ENCODE measurements at regions not wholly inside any gene's neighbourhood (a gene's known extent, or its start where the extent isn't known, plus 50 kb on each side); places are given as distances from the start of the nearest gene placed in this dataset.

DNA sequence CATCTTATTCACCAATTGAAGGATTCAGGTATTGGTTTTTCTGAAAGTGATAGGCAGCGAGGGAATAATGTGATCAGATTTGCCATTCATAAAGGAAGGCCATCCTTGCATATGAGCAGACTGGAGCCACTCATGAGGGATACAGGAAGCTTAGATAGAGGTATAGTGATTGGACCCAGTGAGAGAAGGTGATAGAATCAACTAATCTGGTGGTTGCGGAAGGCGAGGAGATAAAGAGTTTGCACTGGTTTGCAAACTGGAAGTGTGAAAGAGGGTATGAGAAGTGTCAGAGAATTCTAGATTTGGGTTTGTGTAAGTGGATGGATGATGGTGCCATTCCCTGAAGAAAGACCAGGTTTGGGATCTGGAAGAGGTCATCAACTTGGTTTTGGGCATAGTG lies 57.3 kb upstream of the RASGEF1B start:
- TF ChIP-seq POLR2AphosphoS5 (IDR thresholded peaks at IDR 0.05) (no peak), CTCF (IDR thresholded peaks at IDR 0.05) (no peak)
